ENCODE measurements at regions not wholly inside any gene's neighbourhood (a gene's known extent, or its start where the extent isn't known, plus 50 kb on each side); places are given as distances from the start of the nearest gene placed in this dataset.

- H3K36me3 ChIP-seq: no peaks in the 10 kb centered on the region
- H3K4me1 ChIP-seq: no peaks in the 10 kb centered on the region
- no peak for TF ChIP-seq POLR2A (IDR thresholded peaks at IDR 0.05)
- TF ChIP-seq POLR2AphosphoS5 (IDR thresholded peaks at IDR 0.05): no peak
- no peak for TF ChIP-seq EP300 (IDR thresholded peaks at IDR 0.05)
- TF ChIP-seq CTCF (IDR thresholded peaks at IDR 0.05): no peak
- 23 to 47% (median 28%) methylated on average over 1 of the region's 1 CpG for WGBS, 5 donors
- no peaks in the 10 kb centered on the region for H3K27me3 ChIP-seq
- no peaks in the 10 kb centered on the region for H3K9me3 ChIP-seq
- no peak overlapping the region for H3K4me3 ChIP-seq
- DNase-seq: no peak
- intact Hi-C loops (cut with DNase I; ENCODE audit: low total_unique reads): no loop called here
- H3K27ac ChIP-seq: no peak overlapping the region
These were observed 131.4 kb upstream of the CNTN1 start for GRCh38 chr12:40560848-40561247.

GRCh38 chr12:40561395-40561966 lies 130.8 kb upstream of the CNTN1 start:
- Histone ChIP-seq H3K4me1 (no peaks in the 10 kb centered on the region), H3K27me3 (no peaks in the 10 kb centered on the region), H3K9me3 (no peaks in the 10 kb centered on the region), H3K27ac (no peak overlapping the region), H3K36me3 (no peaks in the 10 kb centered on the region), H3K4me3 (no peak overlapping the region)
- no peak for TF ChIP-seq POLR2AphosphoS5 (IDR thresholded peaks at IDR 0.05)
- intact Hi-C loops (cut with DNase I; ENCODE audit: low total_unique reads): no loop called here
- 78 to 88% (median 83%) methylated on average over 4 of the region's 4 CpGs for WGBS, 5 donors
- no peak for DNase-seq

GRCh38 chr12:40565029-40565633 lies 127.1 kb upstream of the CNTN1 start:
- intact Hi-C loops (cut with DNase I; ENCODE audit: low total_unique reads): no loop called here
- no peaks in the 10 kb centered on the region for H3K4me1 ChIP-seq
- no peak for TF ChIP-seq POLR2AphosphoS5 (IDR thresholded peaks at IDR 0.05)
- TF ChIP-seq CTCF (IDR thresholded peaks at IDR 0.05): no peak
- H3K36me3 ChIP-seq: no peaks in the 10 kb centered on the region
- DNase-seq: no peak
- H3K4me3 ChIP-seq: no peak overlapping the region
- no peak overlapping the region for H3K27ac ChIP-seq
- no peaks in the 10 kb centered on the region for H3K9me3 ChIP-seq
- no peaks in the 10 kb centered on the region for H3K27me3 ChIP-seq
- WGBS, 5 donors: 64 to 82% (median 76%) methylated on average over 5 of the region's 5 CpGs

- H3K9me3 ChIP-seq: no peaks in the 10 kb centered on the region
- intact Hi-C loops (cut with DNase I; ENCODE audit: low total_unique reads): no loop called here
- TF ChIP-seq POLR2AphosphoS5 (IDR thresholded peaks at IDR 0.05): no peak
- no peak for TF ChIP-seq EP300 (IDR thresholded peaks at IDR 0.05)
- TF ChIP-seq CTCF (IDR thresholded peaks at IDR 0.05): no peak
- no peak for TF ChIP-seq POLR2A (IDR thresholded peaks at IDR 0.05)
- no peaks in the 10 kb centered on the region for H3K36me3 ChIP-seq
- no peak overlapping the region for H3K4me3 ChIP-seq
- H3K27ac ChIP-seq: no peak overlapping the region
- no peaks in the 10 kb centered on the region for H3K4me1 ChIP-seq
- no peak for DNase-seq
- WGBS, 5 donors: 75 to 88% (median 80%) methylated on average over 1 of the region's 1 CpG
- H3K27me3 ChIP-seq: no peaks in the 10 kb centered on the region
These were observed 126.0 kb upstream of the CNTN1 start for GRCh38 chr12:40566271-40566670.

- Histone ChIP-seq H3K4me1 (no peaks in the 10 kb centered on the region), H3K36me3 (no peaks in the 10 kb centered on the region)
- intact Hi-C loops (cut with DNase I; ENCODE audit: low total_unique reads): no loop called here
These were observed 122.5 kb upstream of the CNTN1 start for GRCh38 chr12:40569626-40570179.

More at GRCh38 chr12:40569626-40570179, 122.5 kb upstream of the CNTN1 start:
- no peak for DNase-seq
- Histone ChIP-seq H3K9me3 (no peaks in the 10 kb centered on the region), H3K27me3 (no peaks in the 10 kb centered on the region), H3K4me3 (no peak overlapping the region), H3K27ac (no peak overlapping the region)
- WGBS, 5 donors: 46 to 63% (median 62%) methylated on average over 1 of the region's 1 CpG
- TF ChIP-seq POLR2A (IDR thresholded peaks at IDR 0.05) (no peak), CTCF (IDR thresholded peaks at IDR 0.05) (no peak), EP300 (IDR thresholded peaks at IDR 0.05) (no peak), POLR2AphosphoS5 (IDR thresholded peaks at IDR 0.05) (no peak)

Data from stomach (tissue), 8 donors.